Sigmoid colon (tissue), 6 donors: ENCODE measurements at regions not wholly inside any gene's neighbourhood (a gene's known extent, or its start where the extent isn't known, plus 50 kb on each side); places are given as distances from the start of the nearest gene placed in this dataset.
"Not testable (repeated sequence)": the region's sequence is repeated elsewhere in the genome, so short reads cannot be mapped to it uniquely, and the experiment has no call there.

Experiments used
- DNase-seq: peaks from one replicate; pipeline ENCODE4 v3.0.0-alpha.2; 2019
- H3K27ac ChIP-seq, 4 donors: fragments of 200-600 bp; sonication (generic); one replicate each; pipeline ENCODE4 v1.5.1; 2016 to 2019; ENCODE audit warnings: mild to moderate bottlenecking in 1 of 4
- H3K27me3 ChIP-seq, 3 donors: fragments of 200-600 bp; sonication (generic); one replicate each; pipeline ENCODE4 v1.5.1; 2019; ENCODE audit warnings: mild to moderate bottlenecking in 1 of 3
- H3K36me3 ChIP-seq, 4 donors: fragments of 200-600 bp; sonication (generic); one replicate each; pipeline ENCODE4 v1.5.1; 2016 to 2019
- H3K4me1 ChIP-seq, 4 donors: fragments of 200-600 bp; sonication (generic); one replicate each; pipeline ENCODE4 v1.5.1; 2017 to 2019
- H3K4me3 ChIP-seq, 4 donors: fragments of 200-600 bp; sonication (generic); one replicate each; pipeline ENCODE4 v1.5.1; 2017 to 2019; ENCODE audit warnings: mild to moderate bottlenecking in 2 of 4, moderate library complexity in 1 of 4
- H3K9me3 ChIP-seq, 4 donors: fragments of 200-600 bp in 3 of 4; sonication (generic) in 3 of 4; one replicate each; pipeline versions ENCODE4 v1.5.1 to v1.6.1; 2013 to 2019
- EP300 ChIP-seq, 4 donors: sonication (generic); formaldehyde crosslinking; IDR thresholded peaks; one replicate each; pipeline ENCODE4 v1.6.1; 2017; ENCODE audit warnings: antibody characterized with exemption in 4 of 4
- POLR2A ChIP-seq, 2 donors: fragments of 450-650 bp; IDR thresholded peaks; one replicate each; pipeline ENCODE4 v1.6.1; 2016; ENCODE audit warnings: antibody characterized with exemption in 2 of 2, mild to moderate bottlenecking in 2 of 2, moderate library complexity in 2 of 2
- POLR2AphosphoS5 ChIP-seq, 4 donors: sonication (generic); formaldehyde crosslinking; IDR thresholded peaks; one replicate each; pipeline ENCODE4 v1.6.1; 2017; ENCODE audit warnings: antibody characterized with exemption in 4 of 4
- WGBS, 2 donors: extraction: QIAGEN DNeasy Blood & Tissue Kit; methylation state at CpG; one replicate each; pipeline ENCODE4 v1.1.7; 2013; 5-methylcytosine and 5-hydroxymethylcytosine counted together
- intact Hi-C: fragments of 100-400 bp; cut with DNase I; formaldehyde crosslinking; loops from one replicate; pipeline ENCODE4 v1.15.1; 2023
- TF ChIP-seq, protein P1 (sequence below), 4 experiments: fragments of 450-650 bp in 3 of 4; fragments of 200-600 bp in 1 of 4; IDR thresholded peaks; one replicate each; pipeline ENCODE4 v1.5.1; 2016 to 2019; ENCODE audit warnings: antibody characterized with exemption in 4 of 4, mild to moderate bottlenecking in 3 of 4, moderate library complexity in 2 of 4
- donor health status: healthy with polysubstance abuse.
- donor health status: healthy.

DNA sequence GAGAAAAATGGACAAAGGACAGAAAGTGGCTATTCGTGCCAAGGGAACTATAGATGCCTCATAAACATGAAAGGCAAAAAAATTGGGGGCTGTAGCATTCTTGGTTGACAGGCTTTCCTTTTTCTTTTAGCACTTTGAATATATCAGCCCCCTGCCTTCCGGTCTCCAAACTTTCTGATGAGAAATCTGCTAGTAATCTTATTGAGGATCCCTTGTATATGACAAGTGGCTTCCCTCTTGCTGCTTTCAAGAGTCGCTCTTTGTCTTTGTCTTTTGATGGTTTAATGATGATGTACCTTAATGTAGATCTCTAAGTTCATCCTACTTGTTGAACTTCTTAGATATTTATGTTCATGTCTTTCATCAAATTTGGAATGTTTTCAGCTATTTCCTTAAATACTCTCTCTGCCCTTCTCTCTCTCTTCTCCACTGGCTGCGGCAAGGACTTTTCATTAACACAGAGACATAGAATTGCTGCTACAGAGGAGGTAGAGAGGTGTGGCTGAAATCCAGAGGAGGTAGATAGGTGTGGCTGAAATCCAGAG, 59.4 kb upstream of the EPHB3 start:
- Histone ChIP-seq H3K27me3 (peaks cover 0 to 32% (median 0%) of the 10 kb centered on the region in 3 donors), H3K27ac (no peak overlapping the region), H3K36me3 (no peaks in the 10 kb centered on the region), H3K4me1 (no peaks in the 10 kb centered on the region), H3K9me3 (peaks cover 0 to 6% (median 2%) of the 10 kb centered on the region in 4 donors), H3K4me3 (no peak overlapping the region)
- 91 to 96% methylated on average over 4 of the region's 4 CpGs for WGBS, 2 donors
- no peak for DNase-seq
- TF ChIP-seq EP300 (IDR thresholded peaks at IDR 0.05), result no peak
- no peak for TF ChIP-seq POLR2A (IDR thresholded peaks at IDR 0.05)
- TF ChIP-seq, protein P1, sequence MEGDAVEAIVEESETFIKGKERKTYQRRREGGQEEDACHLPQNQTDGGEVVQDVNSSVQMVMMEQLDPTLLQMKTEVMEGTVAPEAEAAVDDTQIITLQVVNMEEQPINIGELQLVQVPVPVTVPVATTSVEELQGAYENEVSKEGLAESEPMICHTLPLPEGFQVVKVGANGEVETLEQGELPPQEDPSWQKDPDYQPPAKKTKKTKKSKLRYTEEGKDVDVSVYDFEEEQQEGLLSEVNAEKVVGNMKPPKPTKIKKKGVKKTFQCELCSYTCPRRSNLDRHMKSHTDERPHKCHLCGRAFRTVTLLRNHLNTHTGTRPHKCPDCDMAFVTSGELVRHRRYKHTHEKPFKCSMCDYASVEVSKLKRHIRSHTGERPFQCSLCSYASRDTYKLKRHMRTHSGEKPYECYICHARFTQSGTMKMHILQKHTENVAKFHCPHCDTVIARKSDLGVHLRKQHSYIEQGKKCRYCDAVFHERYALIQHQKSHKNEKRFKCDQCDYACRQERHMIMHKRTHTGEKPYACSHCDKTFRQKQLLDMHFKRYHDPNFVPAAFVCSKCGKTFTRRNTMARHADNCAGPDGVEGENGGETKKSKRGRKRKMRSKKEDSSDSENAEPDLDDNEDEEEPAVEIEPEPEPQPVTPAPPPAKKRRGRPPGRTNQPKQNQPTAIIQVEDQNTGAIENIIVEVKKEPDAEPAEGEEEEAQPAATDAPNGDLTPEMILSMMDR (IDR thresholded peaks at IDR 0.05), result no peak
- TF ChIP-seq POLR2AphosphoS5 (IDR thresholded peaks at IDR 0.05), result no peak
- intact Hi-C loops, result no loop called here

DNA sequence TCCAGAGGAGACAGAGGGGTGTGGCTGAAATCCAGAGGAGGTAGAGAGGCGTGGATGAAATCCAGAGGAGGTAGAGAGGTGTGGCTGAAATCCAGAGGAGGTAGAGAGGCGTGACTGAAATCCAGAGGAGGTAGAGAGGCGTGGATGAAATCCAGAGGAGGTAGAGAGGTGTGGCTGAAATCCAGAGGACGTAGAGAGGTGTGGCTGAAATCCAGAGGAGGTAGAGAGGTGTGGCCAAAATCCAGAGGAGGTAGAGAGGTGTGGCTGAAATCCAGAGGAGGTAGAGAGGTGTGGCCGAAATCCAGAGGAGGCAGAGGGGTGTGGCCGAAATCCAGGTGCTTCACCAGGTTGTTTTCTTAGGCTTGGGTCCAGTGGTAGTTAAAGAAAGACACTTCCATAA, 58.7 kb upstream of the EPHB3 start:
- 19 to 65% methylated on average over 6 of the region's 6 CpGs for WGBS, 2 donors
- H3K9me3 ChIP-seq, H3K4me3 ChIP-seq, DNase-seq, intact Hi-C loops, H3K27ac ChIP-seq, H3K36me3 ChIP-seq, H3K4me1 ChIP-seq: not testable (repeated sequence)
- H3K27me3 ChIP-seq, result peaks cover 0 to 38% (median under 1%) of the 10 kb centered on the region in 3 donors

DNA sequence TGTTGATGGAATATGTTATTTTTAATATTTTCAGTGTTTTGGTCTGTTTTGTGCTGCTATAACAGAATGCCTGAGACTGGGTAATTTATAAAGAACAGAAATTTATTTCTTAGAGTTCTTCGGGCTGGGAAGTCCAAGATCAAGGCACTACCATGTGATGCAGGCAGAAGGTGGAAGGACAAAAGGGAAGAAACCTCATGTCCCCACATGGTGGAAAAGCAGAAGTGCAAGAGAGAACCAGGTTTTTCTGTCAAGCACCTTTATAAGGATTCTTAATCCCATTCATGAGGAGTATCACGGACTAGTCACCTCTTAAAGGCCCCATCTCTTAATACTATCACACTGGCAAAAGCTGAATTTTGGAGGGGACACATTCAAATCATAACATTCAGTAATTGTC, 57.9 kb upstream of the EPHB3 start:
- intact Hi-C loops, result no loop called here
- Histone ChIP-seq H3K27ac (no peak overlapping the region), H3K36me3 (no peaks in the 10 kb centered on the region), H3K9me3 (peaks cover 0 to 6% (median 2%) of the 10 kb centered on the region in 4 donors), H3K4me3 (no peak overlapping the region), H3K4me1 (no peaks in the 10 kb centered on the region), H3K27me3 (peaks cover 0 to 39% (median 8%) of the 10 kb centered on the region in 3 donors)
- TF ChIP-seq, protein P1 (IDR thresholded peaks at IDR 0.05), result no peak
- TF ChIP-seq EP300 (IDR thresholded peaks at IDR 0.05) (no peak), POLR2AphosphoS5 (IDR thresholded peaks at IDR 0.05) (no peak), POLR2A (IDR thresholded peaks at IDR 0.05) (no peak)
- WGBS, 2 donors, result 45 to 89% methylated on average over 2 of the region's 2 CpGs
- no peak for DNase-seq

GRCh38 chr3:184505076-184505878, 56.3 kb upstream of the EPHB3 start:
- TF ChIP-seq EP300 (IDR thresholded peaks at IDR 0.05) (no peak), POLR2A (IDR thresholded peaks at IDR 0.05) (no peak), POLR2AphosphoS5 (IDR thresholded peaks at IDR 0.05) (no peak)
- TF ChIP-seq, protein P1 (IDR thresholded peaks at IDR 0.05), result no peak
- no peaks in the 10 kb centered on the region for H3K4me1 ChIP-seq
- WGBS, 2 donors, result 53 to 55% methylated on average over 9 of the region's 9 CpGs
- H3K4me3 ChIP-seq, result no peak overlapping the region
- no peak overlapping the region for H3K27ac ChIP-seq
- peaks cover 0 to 45% (median 15%) of the 10 kb centered on the region in 3 donors for H3K27me3 ChIP-seq
- no peak for DNase-seq
- no peaks in the 10 kb centered on the region for H3K36me3 ChIP-seq
- H3K9me3 ChIP-seq, result peaks cover 0 to 6% (median 2%) of the 10 kb centered on the region in 4 donors
- intact Hi-C loops, result no loop called here

GRCh38 chr3:184506561-184506991, 55.0 kb upstream of the EPHB3 start:
- Histone ChIP-seq H3K9me3 (peaks cover 0 to 6% (median 2%) of the 10 kb centered on the region in 4 donors), H3K27me3 (peaks cover 3 to 52% (median 24%) of the 10 kb centered on the region in 3 donors), H3K4me1 (no peaks in the 10 kb centered on the region), H3K27ac (no peak overlapping the region), H3K36me3 (no peaks in the 10 kb centered on the region), H3K4me3 (no peak overlapping the region)
- TF ChIP-seq POLR2A (IDR thresholded peaks at IDR 0.05) (no peak), POLR2AphosphoS5 (IDR thresholded peaks at IDR 0.05) (no peak)
- TF ChIP-seq, protein P1 (IDR thresholded peaks at IDR 0.05), result no peak
- intact Hi-C loops, result no loop called here
- no peak for DNase-seq
- WGBS, 2 donors, result 70 to 73% methylated on average over 8 of the region's 8 CpGs
